Ovary (tissue), 7 donors: ENCODE measurements at regions not wholly inside any gene's neighbourhood (a gene's known extent, or its start where the extent isn't known, plus 50 kb on each side); places are given as distances from the start of the nearest gene placed in this dataset.

Experiments
- DNase-seq, 5 donors: peaks; one replicate each; pipeline ENCODE4 v3.0.0-alpha.2; 2019 to 2020
- H3K27ac ChIP-seq, 2 donors: fragments of 200-600 bp; one replicate each; pipeline versions ENCODE4 v1.5.1 to v1.8.0; 2019 to 2022
- H3K27me3 ChIP-seq: fragments of 200-600 bp; one replicate; pipeline ENCODE4 v1.8.0; 2022
- H3K36me3 ChIP-seq: fragments of 200-600 bp; sonication (generic); one replicate; pipeline ENCODE4 v1.5.1; 2019
- H3K4me1 ChIP-seq: one replicate; pipeline ENCODE4 v1.8.1; 2013; ENCODE audit warnings: mild to moderate bottlenecking, moderate library complexity; ENCODE audit not compliant: insufficient read depth
- H3K4me3 ChIP-seq: fragments of 200-600 bp; sonication (generic); one replicate; pipeline ENCODE4 v1.5.1; 2017
- H3K9me3 ChIP-seq, 2 donors: fragments of 200-600 bp in 1 of 2; sonication (generic) in 1 of 2; one replicate each; pipeline versions ENCODE4 v1.5.1 to v1.8.1; 2013 to 2019; ENCODE audit warnings: mild to moderate bottlenecking in 1 of 2, moderate library complexity in 1 of 2
- CTCF ChIP-seq, 3 donors: fragments of 450-650 bp in 2 of 3; fragments of 200-600 bp in 1 of 3; IDR thresholded peaks; one replicate each; pipeline versions ENCODE4 v1.5.1 to v1.8.0; 2016 to 2022; ENCODE audit warnings: antibody characterized with exemption in 3 of 3, mild to moderate bottlenecking in 1 of 3
- EP300 ChIP-seq: sonication (generic); formaldehyde crosslinking; IDR thresholded peaks from one replicate; pipeline ENCODE4 v1.6.1; 2017; ENCODE audit warnings: antibody characterized with exemption
- POLR2A ChIP-seq: fragments of 450-650 bp; IDR thresholded peaks from one replicate; pipeline ENCODE4 v1.6.1; 2017; ENCODE audit warnings: antibody characterized with exemption, mild to moderate bottlenecking, moderate library complexity
- WGBS, 3 donors: extraction: QIAGEN DNeasy Blood & Tissue Kit in 1 of 3; methylation state at CpG; one replicate each; pipeline versions ENCODE4 v1.1.5 to v1.1.7; 2013 to 2017; 5-methylcytosine and 5-hydroxymethylcytosine counted together
- intact Hi-C, 4 donors: fragments of 100-400 bp; cut with DNase I; formaldehyde crosslinking; loops; one replicate each; pipeline versions ENCODE4 v1.11.0 to v1.15.1; 2022 to 2023
- donor health status: DM: no; HTN: no; CAD: no; lungs with moderate emphysema.
- donor health status: DM: no; HTN: no; CAD: no.
- donor health status: Bipolar disorder and iron deficiency.
- donor health status: DM: no; HTN: no; CAD: no.
- donor health status: DM: yes; HTN: yes; CAD: no.

- 18 to 20% (median 19%) methylated on average over 5 of the region's 5 CpGs for WGBS, 3 donors
- Histone ChIP-seq H3K9me3 (no peaks in the 10 kb centered on the region), H3K27ac (peak overlapping the region in 1 of 2 donors; percentile 3), H3K27me3 (no peaks in the 10 kb centered on the region), H3K36me3 (no peaks in the 10 kb centered on the region), H3K4me3 (no peak overlapping the region), H3K4me1 (peaks cover 14% of the 10 kb centered on the region)
- no peak for DNase-seq
- intact Hi-C loops = no loop called here
- TF ChIP-seq EP300 (no peak), CTCF (IDR thresholded peaks at IDR 0.05) (no peak), POLR2A (no peak)
Observed at GRCh38 chr14:51334566-51334965, 94.5 kb downstream of the TMX1 start.

- peak; percentile 49 to 71 (median 66) for DNase-seq
- no peaks in the 10 kb centered on the region for H3K9me3 ChIP-seq
- 8 to 16% (median 10%) methylated on average over 2 of the region's 2 CpGs for WGBS, 3 donors
- no peak for TF ChIP-seq EP300
- no peak for TF ChIP-seq CTCF (IDR thresholded peaks at IDR 0.05)
- no peak for TF ChIP-seq POLR2A
- peaks cover 14% of the 10 kb centered on the region for H3K4me1 ChIP-seq
- no peaks in the 10 kb centered on the region for H3K27me3 ChIP-seq
- intact Hi-C loops = no loop called here
- no peak overlapping the region for H3K4me3 ChIP-seq
- no peaks in the 10 kb centered on the region for H3K36me3 ChIP-seq
- H3K27ac ChIP-seq = peak overlapping the region in 1 of 2 donors; percentile 16
Observed at GRCh38 chr14:51335531-51335930, 95.5 kb downstream of the TMX1 start.

- DNase-seq = no peak
- TF ChIP-seq POLR2A (no peak), EP300 (no peak), CTCF (IDR thresholded peaks at IDR 0.05) (no peak)
- no peaks in the 10 kb centered on the region for H3K9me3 ChIP-seq
- H3K27ac ChIP-seq = no peak overlapping the region
- no peaks in the 10 kb centered on the region for H3K36me3 ChIP-seq
- no peak overlapping the region for H3K4me3 ChIP-seq
- H3K4me1 ChIP-seq = peaks cover 14% of the 10 kb centered on the region
- intact Hi-C loops = no loop called here
- no peaks in the 10 kb centered on the region for H3K27me3 ChIP-seq
- 91 to 93% (median 93%) methylated on average over 3 of the region's 3 CpGs for WGBS, 3 donors
Observed at GRCh38 chr14:51335961-51336723, 96.1 kb downstream of the TMX1 start.

GRCh38 chr14:51336734-51337133 lies 96.7 kb downstream of the TMX1 start:
- Histone ChIP-seq H3K27ac (no peak overlapping the region), H3K4me1 (peaks cover 14% of the 10 kb centered on the region), H3K9me3 (no peaks in the 10 kb centered on the region), H3K4me3 (no peak overlapping the region), H3K36me3 (no peaks in the 10 kb centered on the region), H3K27me3 (no peaks in the 10 kb centered on the region)
- 30 to 74% (median 59%) methylated on average over 2 of the region's 2 CpGs for WGBS, 3 donors
- TF ChIP-seq CTCF (IDR thresholded peaks at IDR 0.05) = no peak
- no peak for TF ChIP-seq EP300
- no peak for TF ChIP-seq POLR2A
- intact Hi-C loops = no loop called here
- DNase-seq = no peak
